A673 (cell line): ENCODE measurements at regions not wholly inside any gene's neighbourhood (a gene's known extent, or its start where the extent isn't known, plus 50 kb on each side); places are given as distances from the start of the nearest gene placed in this dataset.

Experiments
- BruUV-seq: library from RNA; stranded (reverse); fragments of 400-500 nt; replicated peaks from 2 replicates; lab custom pipeline; 2021; lab: Mats Ljungman, UMichigan
- CTCF ChIA-PET: fragments of 300-600 bp; sonication (Branson Sonifier 250); formaldehyde crosslinking; loops from one replicate; lab custom pipeline; 2022; ENCODE audit warnings: antibody characterized with exemption; lab: Charles Lee
- POLR2A ChIA-PET: fragments of 300-600 bp; sonication (Branson Sonifier 250); formaldehyde crosslinking; loops from one replicate; lab custom pipeline; 2022; ENCODE audit warnings: antibody characterized with exemption; ENCODE audit not compliant: low non-redundant PET; lab: Charles Lee
- DNase-seq: peaks from one replicate; pipeline ENCODE4 v3.0.0-alpha.2; 2015; ENCODE audit warnings: low spot score
- H3K27ac ChIP-seq: fragments of 200-600 bp; sonication (generic); 2 replicates; pipeline ENCODE4 v1.5.1; 2016; ENCODE audit warnings: mixed run types, low read depth, mild to moderate bottlenecking, mixed read lengths, antibody characterized with exemption, low read length; ENCODE audit not compliant: poor library complexity, severe bottlenecking
- H3K27me3 ChIP-seq: fragments of 200-600 bp; sonication (generic); replicated peaks from 2 replicates; pipeline ENCODE4 v1.6.1; 2017; ENCODE audit warnings: mixed run types, low read depth, mild to moderate bottlenecking, mixed read lengths, antibody characterized with exemption, low read length; ENCODE audit not compliant: insufficient read depth, poor library complexity
- H3K36me3 ChIP-seq: fragments of 200-600 bp; sonication (generic); 2 replicates; pipeline ENCODE4 v1.6.1; 2016; ENCODE audit warnings: mixed run types, mild to moderate bottlenecking, mixed read lengths, antibody characterized with exemption, low read length; ENCODE audit not compliant: insufficient read depth, poor library complexity, severe bottlenecking
- H3K4me1 ChIP-seq: fragments of 200-600 bp; sonication (generic); 2 replicates; pipeline ENCODE4 v1.6.1; 2017; ENCODE audit warnings: mixed run types, mild to moderate bottlenecking, mixed read lengths, antibody characterized with exemption, low read length; ENCODE audit not compliant: insufficient read depth, poor library complexity, severe bottlenecking
- H3K4me3 ChIP-seq: fragments of 200-600 bp; sonication (generic); 2 replicates; pipeline ENCODE4 v1.5.1; 2016; ENCODE audit warnings: low read depth, mixed run types, mild to moderate bottlenecking, mixed read lengths, low read length; ENCODE audit not compliant: poor library complexity, severe bottlenecking
- H3K9me3 ChIP-seq: fragments of 200-600 bp; sonication (generic); 2 replicates; pipeline ENCODE4 v1.6.1; 2016; ENCODE audit warnings: mixed run types, low read depth, mild to moderate bottlenecking, mixed read lengths, antibody characterized with exemption, low read length; ENCODE audit not compliant: poor library complexity, severe bottlenecking
- EZH2 ChIP-seq: fragments of 200-600 bp; sonication (generic); IDR thresholded peaks from 2 replicates; pipeline ENCODE4 v1.6.1; 2017; ENCODE audit warnings: borderline replicate concordance, low read depth, mild to moderate bottlenecking, mixed read lengths, antibody characterized with exemption, low read length; ENCODE audit not compliant: poor library complexity, severe bottlenecking
- intact Hi-C: fragments of 100-400 bp; cut with micrococcal nuclease; formaldehyde crosslinking; loops from one replicate; pipeline ENCODE4 v1.10.0; 2022; ENCODE audit not compliant: unreplicated experiment
- TF ChIP-seq, protein P1 (sequence below): fragments of 300-800, 200-600 bp; sonication (generic); conservative IDR thresholded peaks from 2 replicates; pipeline ENCODE4 v1.5.1; 2017; ENCODE audit warnings: low read depth, mild to moderate bottlenecking, antibody characterized with exemption, low read length, moderate library complexity, mixed read lengths

GRCh38 chr12:124232654-124232987 lies 62.3 kb upstream of the RFLNA start:
- no peaks in the 10 kb centered on the region for H3K27me3 ChIP-seq
- no peaks in the 10 kb centered on the region for H3K36me3 ChIP-seq
- H3K27ac ChIP-seq: no peak overlapping the region
- H3K9me3 ChIP-seq: no peaks in the 10 kb centered on the region
- intact Hi-C loops: no loop called here
- H3K4me3 ChIP-seq: no peak overlapping the region
- BruUV-seq: no TSS peak
- H3K4me1 ChIP-seq: no peaks in the 10 kb centered on the region
- TF ChIP-seq, protein P1, sequence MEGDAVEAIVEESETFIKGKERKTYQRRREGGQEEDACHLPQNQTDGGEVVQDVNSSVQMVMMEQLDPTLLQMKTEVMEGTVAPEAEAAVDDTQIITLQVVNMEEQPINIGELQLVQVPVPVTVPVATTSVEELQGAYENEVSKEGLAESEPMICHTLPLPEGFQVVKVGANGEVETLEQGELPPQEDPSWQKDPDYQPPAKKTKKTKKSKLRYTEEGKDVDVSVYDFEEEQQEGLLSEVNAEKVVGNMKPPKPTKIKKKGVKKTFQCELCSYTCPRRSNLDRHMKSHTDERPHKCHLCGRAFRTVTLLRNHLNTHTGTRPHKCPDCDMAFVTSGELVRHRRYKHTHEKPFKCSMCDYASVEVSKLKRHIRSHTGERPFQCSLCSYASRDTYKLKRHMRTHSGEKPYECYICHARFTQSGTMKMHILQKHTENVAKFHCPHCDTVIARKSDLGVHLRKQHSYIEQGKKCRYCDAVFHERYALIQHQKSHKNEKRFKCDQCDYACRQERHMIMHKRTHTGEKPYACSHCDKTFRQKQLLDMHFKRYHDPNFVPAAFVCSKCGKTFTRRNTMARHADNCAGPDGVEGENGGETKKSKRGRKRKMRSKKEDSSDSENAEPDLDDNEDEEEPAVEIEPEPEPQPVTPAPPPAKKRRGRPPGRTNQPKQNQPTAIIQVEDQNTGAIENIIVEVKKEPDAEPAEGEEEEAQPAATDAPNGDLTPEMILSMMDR: no peak
- TF ChIP-seq EZH2: no peak
- ChIA-PET CTCF (no interaction called here), POLR2A (no interaction called here)
- no peak for DNase-seq

DNA sequence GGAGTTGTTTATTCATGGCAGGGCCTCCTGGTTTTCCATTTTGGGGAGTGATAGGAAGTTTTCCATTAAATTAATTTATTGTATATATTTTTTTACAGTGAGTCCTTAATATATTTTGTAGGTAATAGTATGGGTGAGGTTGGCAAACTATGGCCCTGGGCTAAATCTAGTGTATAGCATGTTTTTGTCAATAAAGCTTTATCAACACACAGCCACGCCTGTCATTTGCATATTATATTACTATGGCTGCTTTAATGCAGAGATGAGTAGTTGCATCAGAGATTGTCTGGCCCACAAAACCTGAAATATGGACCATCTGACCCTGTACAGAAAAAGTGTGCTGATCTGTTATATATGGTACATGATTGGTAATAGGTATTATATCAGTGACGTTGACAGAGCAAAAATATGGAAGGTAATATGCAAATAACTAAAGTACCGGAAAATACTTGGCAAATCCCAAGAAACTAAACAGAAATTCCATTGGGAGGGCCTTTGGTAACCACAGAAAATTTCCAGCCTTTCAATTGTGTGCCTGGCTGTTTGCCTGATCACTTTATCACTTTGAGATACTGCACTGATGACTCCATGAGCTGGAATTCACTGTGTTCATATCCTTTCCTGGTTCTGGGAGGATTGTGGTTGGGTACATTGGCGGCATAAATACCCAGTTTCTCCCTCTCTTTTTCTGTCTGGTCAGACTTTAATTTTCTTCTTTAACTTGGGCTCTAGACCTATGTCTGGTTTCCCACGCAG lies 61.7 kb upstream of the RFLNA start:
- no peak for DNase-seq
- ChIA-PET CTCF (no interaction called here), POLR2A (no interaction called here)
- no peaks in the 10 kb centered on the region for H3K27me3 ChIP-seq
- intact Hi-C loops: no loop called here
- TF ChIP-seq, protein P1: no peak
- no peak for TF ChIP-seq EZH2
- H3K4me1 ChIP-seq: no peaks in the 10 kb centered on the region
- H3K36me3 ChIP-seq: no peaks in the 10 kb centered on the region
- H3K4me3 ChIP-seq: no peak overlapping the region
- H3K27ac ChIP-seq: no peak overlapping the region
- BruUV-seq: no TSS peak
- no peaks in the 10 kb centered on the region for H3K9me3 ChIP-seq

DNA sequence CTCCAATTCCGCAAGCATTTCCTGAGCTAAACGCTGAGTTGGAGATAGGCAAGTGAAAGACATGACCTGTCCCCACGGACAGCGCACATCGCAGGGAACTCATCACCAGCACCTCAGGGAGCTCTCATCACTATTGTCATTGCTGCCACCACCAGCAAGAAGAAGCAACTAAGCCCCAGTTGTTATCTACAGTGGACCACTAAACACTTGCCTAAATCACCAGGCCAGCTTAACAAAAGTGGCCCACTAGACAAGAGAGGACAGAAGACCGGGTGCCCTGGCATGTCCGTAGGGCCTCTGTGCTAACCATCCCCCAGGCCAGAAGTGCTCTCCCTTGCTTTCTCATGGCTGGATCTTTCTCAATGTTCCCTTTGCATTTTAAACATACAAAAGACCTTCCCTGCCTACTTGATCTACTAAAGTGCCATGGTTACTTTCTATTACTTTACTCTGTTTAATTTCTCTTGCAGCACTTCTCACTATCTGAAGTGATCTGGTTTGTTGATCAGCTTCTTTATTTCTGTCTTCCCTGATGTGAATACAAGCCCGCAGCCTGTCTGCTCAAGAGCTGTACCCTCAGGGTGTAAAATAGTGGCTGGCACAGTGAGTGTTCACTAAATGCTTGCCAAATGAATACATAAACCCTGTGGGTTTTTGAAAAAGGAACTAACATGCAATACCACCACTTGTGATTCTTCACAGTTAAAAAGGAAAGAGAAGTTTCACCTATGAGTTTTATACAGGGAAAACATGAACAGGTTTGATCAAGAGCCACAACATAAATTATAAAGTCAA lies 60.9 kb upstream of the RFLNA start:
- Histone ChIP-seq H3K9me3 (no peaks in the 10 kb centered on the region), H3K4me3 (no peak overlapping the region), H3K27ac (no peak overlapping the region), H3K36me3 (no peaks in the 10 kb centered on the region), H3K4me1 (no peaks in the 10 kb centered on the region), H3K27me3 (no peaks in the 10 kb centered on the region)
- CTCF ChIA-PET: no interaction called here
- POLR2A ChIA-PET: no interaction called here
- BruUV-seq: no TSS peak
- TF ChIP-seq, protein P1: no peak
- no peak for TF ChIP-seq EZH2
- DNase-seq: no peak
- intact Hi-C loops: no loop called here
